HG02970 (cell line): ENCODE measurements at regions not wholly inside any gene's neighbourhood (a gene's known extent, or its start where the extent isn't known, plus 50 kb on each side); places are given as distances from the start of the nearest gene placed in this dataset.
"Not testable (repeated sequence)": the region's sequence is repeated elsewhere in the genome, so short reads cannot be mapped to it uniquely, and the experiment has no call there.

ENCODE experiments used
- ATAC-seq: cut with Tn5 transposase; IDR thresholded peaks from one replicate; pipeline ENCODE4 v1.9.1; 2021; ENCODE audit warnings: mild to moderate bottlenecking, moderate library complexity, moderate number of reproducible peaks; ENCODE audit not compliant: unreplicated experiment, low FRiP score

GRCh38 chr4:118494437-118494836 lies 141.6 kb upstream of the PRSS12 start:
- not testable (repeated sequence) for ATAC-seq

DNA sequence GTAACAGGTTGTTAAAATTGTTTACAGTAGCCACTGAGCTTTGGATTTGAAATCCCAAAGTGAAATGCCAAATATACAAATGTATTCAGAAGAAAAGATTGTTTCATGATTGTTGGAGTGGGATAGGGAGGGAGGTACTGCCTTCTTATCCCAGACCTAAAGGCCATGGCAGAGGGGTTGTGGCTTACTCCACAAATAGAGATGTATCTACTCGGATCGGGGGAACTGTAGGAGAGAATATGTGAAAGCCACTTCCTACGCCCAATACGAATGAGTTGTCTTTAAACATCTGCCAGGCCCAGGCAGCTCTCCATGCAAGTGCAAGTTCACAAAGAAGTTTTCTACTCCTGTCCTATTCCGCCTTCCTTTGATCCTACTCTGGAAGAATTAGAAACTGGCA lies 150.2 kb upstream of the PRSS12 start:
- not testable (repeated sequence) for ATAC-seq

DNA sequence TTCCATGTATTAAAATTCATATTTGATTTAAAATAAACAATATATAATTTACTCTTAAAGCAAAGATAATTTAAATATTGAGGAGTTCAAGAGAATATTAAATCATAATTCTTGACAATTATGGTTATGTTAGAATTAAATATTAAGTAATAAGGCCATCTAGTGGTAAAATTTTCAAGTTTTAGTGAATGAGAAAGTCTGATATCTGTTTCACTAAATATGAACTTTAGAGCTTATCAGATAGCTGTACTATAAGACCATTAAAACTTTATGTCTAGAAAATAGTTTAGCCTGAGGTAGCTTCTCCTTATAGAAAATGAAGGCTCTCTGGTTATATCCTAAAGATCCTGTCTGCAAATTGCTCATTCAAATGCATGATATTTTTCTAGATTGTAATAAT lies 152.1 kb upstream of the PRSS12 start:
- ATAC-seq = not testable (repeated sequence)

- ATAC-seq = not testable (repeated sequence)
Observed at GRCh38 chr4:118505491-118505890, 152.7 kb upstream of the PRSS12 start.

DNA sequence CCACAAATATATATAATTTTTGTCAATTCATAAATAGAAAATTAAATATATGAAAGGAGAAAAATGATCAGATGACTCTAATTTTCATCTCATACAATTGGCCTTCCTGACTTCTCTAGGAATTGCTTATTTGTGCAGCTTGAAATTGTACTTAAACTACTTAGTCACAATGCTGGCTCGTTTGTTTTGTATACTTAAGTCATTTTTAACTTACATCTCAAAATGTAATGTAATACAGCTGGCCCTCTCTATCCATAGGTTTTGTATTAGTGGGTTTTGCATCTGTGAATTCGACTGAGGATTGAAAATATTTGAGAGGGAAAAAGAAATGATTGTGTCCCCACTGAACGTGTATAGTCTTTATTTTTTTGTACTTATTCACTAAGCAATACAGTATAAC lies 160.1 kb upstream of the PRSS12 start:
- ATAC-seq = not testable (repeated sequence)

GRCh38 chr4:118514332-118514731 lies 161.5 kb upstream of the PRSS12 start:
- not testable (repeated sequence) for ATAC-seq

GRCh38 chr4:118516107-118516506 lies 163.3 kb upstream of the PRSS12 start:
- not testable (repeated sequence) for ATAC-seq

DNA sequence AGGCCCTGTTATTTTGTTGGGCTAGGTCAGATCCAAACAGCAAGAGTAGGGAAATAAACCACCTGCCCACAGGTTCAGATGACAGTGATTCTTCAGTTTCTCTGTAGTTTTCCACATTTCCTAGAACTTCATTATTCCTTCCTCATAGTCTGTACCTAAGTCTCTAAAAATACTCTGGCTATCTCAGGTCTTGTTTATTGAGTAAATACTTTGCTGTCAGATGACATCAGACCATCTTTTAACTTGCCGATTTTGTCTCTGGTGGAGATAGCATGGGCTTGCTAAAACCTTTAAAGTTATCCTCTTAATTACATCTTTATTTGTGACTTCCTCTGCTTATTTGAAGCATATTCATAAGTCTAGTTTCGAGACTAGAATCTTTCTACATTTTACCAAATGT lies 155.1 kb upstream of the METTL14 start:
- ATAC-seq = not testable (repeated sequence)

GRCh38 chr4:118531947-118532346 lies 153.2 kb upstream of the METTL14 start:
- ATAC-seq = not testable (repeated sequence)

- not testable (repeated sequence) for ATAC-seq
Observed at GRCh38 chr4:118535788-118536187, 149.4 kb upstream of the METTL14 start.

GRCh38 chr4:118539412-118540077 lies 145.6 kb upstream of the METTL14 start:
- not testable (repeated sequence) for ATAC-seq

DNA sequence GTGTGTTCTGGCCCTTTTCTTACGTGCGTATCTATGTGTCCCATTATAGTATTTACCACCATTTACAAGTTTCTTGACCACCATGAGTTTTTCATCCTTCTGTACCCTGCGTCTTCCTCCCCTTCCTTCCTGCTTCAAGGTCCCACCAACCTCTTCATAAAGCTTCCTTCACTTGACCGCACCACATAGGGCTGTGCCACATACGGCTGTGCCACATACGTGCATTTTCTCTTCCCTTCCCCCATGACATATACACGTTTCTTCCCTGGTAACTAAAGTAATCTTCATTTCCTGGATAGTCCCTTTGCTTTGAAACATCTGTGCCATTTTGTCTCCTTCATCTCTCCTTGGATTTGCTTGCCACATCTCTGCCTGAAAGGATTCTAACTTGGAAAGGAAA lies 128.6 kb upstream of the METTL14 start:
- not testable (repeated sequence) for ATAC-seq

DNA sequence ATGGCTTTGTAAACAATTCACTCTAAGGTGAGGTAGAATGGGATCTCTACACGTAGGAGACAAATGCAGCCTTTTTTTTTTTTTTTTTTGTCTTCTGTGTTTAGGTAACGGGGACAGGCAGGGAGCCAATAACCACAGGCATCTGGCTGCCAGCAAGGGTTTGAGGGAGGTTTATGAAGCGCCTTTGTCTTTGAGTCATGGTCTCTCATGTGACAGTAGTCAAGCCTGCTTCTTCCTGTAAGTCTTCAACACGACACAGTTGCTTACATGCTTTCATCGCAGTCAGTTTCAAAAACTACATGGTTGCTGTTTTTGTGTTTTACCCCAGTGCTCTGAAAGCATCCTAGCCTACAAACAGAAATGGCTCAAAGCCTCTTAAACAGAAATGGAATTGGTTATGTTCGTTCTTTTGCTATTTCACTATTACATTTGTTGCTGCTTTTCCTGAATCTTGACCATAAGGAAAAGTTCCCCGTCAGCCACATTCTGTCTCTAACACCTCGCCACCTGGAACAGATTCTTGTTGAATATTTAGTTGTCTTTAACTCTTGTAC lies 127.8 kb upstream of the METTL14 start:
- no peak for ATAC-seq

GRCh38 chr4:118558188-118558587 lies 127.0 kb upstream of the METTL14 start:
- ATAC-seq = not testable (repeated sequence)

DNA sequence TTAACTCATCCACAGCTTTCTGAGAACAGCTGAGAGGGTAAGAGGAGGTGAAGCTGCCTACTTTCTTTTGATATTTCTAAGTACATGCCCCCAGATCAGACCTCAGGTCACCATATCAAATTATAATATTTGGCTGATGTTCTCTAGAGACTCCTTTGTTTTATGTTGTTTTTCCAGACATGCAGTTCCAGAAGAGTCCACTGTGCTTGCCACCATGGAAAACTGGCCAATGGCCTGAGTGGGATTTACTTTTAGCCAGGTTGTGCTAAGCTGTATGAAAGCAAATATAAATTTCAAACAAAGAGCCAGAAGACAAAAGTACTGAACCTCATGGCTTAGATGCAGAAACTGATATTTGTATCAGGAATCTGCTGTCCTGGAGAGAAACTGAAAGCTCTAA lies 123.6 kb upstream of the METTL14 start:
- ATAC-seq = not testable (repeated sequence)

DNA sequence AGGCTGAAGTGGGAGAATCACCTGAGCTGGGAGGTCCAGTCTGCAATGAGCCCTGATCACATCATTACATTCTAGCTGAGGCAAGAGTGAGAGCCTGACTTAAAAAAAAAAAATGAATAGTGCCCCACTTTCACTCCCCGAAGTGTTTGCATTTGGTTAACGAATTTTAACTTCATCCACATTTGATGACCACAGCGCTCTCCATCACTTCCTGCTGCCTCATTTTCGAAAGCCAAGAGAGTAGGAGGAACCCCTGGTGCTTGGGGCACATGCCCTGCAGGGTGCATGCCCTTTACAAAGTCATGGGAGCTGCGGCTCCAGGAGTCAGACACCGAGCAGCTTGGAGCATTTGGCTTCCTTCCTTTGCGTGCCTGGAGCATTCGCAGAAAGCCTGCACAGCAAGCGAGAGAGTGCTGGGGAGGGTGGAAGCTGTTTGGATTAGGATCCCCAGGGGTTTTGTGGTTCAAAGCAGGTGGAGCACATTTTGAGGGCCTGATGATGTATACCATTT lies 119.1 kb upstream of the METTL14 start:
- ATAC-seq = peak; percentile 64

DNA sequence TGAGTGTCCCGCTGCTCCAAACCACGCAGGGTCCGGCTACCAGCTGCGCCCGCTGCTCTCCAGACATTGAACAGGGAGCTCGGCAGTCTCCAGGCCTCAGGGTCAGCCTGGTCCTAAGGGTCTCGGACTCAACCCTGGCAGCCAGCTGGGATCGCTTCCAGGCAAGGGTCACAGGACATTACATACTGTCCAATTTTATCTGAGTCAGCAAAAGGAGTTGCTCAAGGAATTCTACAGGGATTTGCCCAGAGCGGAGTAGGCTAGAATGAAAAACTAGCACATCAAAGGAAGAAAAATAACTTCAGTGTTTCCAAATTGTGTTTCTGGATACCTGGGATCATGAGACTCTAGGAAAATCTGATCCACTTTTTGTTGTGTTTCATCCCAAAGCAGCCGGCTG lies 112.2 kb upstream of the METTL14 start:
- not testable (repeated sequence) for ATAC-seq

DNA sequence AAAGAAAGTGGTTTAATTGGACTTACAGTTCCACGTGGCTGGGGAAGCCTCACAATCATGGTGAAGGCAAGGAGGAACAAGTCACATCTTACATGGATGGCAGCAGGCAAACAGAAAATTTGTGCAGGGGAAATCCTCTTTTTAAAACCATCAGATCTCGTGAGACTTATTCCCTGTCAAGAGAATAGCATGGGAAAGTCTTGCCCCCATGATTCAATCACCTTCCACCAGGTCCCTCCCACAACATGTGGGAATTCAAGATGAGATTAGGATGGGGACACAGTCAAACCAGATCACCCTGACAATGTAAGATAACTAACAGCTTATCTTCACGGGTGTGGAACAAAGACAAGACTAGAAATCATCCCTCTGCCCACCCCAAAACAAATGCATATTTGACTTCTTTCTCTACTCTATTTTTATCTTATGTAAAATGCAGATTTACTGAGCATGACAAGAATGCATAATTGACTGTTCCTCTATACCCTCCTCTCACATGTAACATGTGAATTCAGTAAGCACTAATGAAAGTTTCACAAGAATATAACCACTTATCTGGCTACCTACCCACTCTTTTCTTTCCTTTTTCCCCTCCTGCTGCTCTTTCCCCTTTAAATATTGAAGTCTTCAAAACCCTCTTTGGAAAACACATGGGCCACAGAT lies 110.8 kb upstream of the METTL14 start:
- not testable (repeated sequence) for ATAC-seq

DNA sequence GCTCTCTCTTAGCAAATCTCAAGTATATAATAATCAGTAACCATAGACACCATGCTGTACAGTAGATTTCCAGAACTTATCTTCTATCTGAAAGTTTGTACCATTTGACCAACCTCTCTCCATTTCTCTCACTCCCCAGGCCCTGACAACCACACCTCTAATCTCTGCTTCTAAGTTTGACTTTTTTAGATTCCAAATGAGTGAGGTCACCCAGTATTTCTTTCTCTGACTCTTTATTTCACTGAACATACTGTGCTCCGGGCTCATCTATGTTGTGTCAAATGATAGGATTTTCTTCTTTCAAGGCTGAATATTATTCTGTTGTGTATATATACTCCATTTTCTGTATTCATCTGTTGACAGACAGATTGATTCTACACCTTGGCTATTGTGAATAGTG lies 110.1 kb upstream of the METTL14 start:
- ATAC-seq = not testable (repeated sequence)

DNA sequence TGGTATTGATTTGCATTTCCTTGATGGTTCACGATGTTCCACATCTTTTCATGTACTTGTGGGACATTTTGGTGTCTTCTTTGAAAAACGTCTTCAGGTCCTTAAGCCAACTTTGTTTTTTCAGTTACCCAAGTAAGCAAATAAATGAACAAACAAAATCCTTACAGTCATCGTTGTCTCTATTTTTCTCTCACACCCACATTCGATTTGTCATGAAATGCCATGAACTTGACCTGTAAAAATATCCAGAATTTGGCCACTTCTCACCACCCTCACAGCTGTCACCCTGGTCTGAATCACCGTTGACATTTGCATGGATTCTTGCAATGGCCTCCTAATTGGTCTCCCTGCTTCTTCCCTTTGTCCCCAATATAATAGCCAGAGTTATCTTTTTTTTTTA lies 109.5 kb upstream of the METTL14 start:
- ATAC-seq = not testable (repeated sequence)

DNA sequence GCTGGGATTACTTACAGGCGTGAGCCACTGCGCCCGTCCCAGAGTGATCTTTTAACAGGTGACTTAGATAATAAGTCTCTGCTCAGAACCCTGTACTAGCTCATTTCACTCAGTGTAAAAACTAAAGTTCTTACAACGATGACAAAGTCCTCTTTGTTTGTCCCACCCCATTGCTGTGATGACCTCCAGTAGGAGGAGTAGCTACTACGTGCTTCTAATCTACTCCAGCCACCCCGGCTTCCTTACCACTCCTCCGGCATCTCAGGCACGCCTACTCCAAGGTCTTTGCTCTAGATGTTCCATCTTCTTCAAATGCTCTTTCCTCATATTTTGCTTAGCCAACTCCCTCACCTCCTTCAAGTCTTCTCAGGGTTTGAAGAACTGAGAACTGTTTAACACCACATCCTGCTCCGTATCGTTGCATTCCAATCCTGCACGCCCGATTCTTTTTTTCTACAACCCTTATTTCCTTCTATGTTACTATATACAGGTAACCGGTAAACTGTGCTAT lies 108.4 kb upstream of the METTL14 start:
- not testable (repeated sequence) for ATAC-seq
